ENCODE measurements at regions not wholly inside any gene's neighbourhood (a gene's known extent, or its start where the extent isn't known, plus 50 kb on each side); places are given as distances from the start of the nearest gene placed in this dataset.

DNA sequence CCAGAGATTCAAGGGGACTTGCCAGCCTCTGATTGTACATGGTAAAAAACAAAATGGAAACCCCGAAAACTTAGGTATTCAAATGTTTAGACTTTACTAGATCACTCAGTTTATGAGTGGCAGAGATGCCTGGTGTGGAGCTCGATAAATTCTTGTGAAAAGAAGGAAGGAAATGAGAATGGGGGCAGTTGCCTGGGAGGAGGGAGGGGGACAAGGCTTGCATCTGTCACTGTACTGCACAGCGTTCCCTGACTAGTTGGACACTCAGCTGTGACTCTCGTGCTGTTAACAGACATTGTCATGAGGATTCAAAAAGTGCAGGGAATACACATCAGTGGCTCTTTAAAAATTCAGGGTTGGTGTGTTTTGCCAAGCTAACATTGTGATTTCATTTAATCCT, 232.9 kb downstream of the ZIC5 start:
- H3K27me3 ChIP-seq (ENCODE audit: insufficient read depth, low read length, poor library complexity) = no peaks in the 10 kb centered on the region
- ATAC-seq (ENCODE audit: insufficient read depth, low read depth) (no peak), DNase-seq (no peak)
- no peaks in the 10 kb centered on the region for H3K36me3 ChIP-seq (ENCODE audit: insufficient read depth, low read length)
- no peaks in the 10 kb centered on the region for H3K79me2 ChIP-seq (ENCODE audit: insufficient read depth, low read length)
- no peak overlapping the region for H3K9ac ChIP-seq (ENCODE audit: low read depth, low read length)
- no peaks in the 10 kb centered on the region for H4K20me1 ChIP-seq (ENCODE audit: insufficient read depth, low read length)
- H2AFZ ChIP-seq (ENCODE audit: low read depth, low read length) = no peak overlapping the region
- no peaks in the 10 kb centered on the region for H3K4me1 ChIP-seq (ENCODE audit: insufficient read depth, low read length)
- no peak overlapping the region for H3K4me2 ChIP-seq (ENCODE audit: insufficient read depth, low read length)
- no peak for TF ChIP-seq EZH2 (IDR thresholded peaks at IDR 0.05; ENCODE audit: borderline replicate concordance, low read depth, low read length, severe bottlenecking)
- TF ChIP-seq, protein P1, sequence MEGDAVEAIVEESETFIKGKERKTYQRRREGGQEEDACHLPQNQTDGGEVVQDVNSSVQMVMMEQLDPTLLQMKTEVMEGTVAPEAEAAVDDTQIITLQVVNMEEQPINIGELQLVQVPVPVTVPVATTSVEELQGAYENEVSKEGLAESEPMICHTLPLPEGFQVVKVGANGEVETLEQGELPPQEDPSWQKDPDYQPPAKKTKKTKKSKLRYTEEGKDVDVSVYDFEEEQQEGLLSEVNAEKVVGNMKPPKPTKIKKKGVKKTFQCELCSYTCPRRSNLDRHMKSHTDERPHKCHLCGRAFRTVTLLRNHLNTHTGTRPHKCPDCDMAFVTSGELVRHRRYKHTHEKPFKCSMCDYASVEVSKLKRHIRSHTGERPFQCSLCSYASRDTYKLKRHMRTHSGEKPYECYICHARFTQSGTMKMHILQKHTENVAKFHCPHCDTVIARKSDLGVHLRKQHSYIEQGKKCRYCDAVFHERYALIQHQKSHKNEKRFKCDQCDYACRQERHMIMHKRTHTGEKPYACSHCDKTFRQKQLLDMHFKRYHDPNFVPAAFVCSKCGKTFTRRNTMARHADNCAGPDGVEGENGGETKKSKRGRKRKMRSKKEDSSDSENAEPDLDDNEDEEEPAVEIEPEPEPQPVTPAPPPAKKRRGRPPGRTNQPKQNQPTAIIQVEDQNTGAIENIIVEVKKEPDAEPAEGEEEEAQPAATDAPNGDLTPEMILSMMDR (IDR thresholded peaks at IDR 0.05; ENCODE audit: borderline replicate concordance, extremely low read depth, low read length, poor library complexity, severe bottlenecking) = no peak
- no peak overlapping the region for H3K4me3 ChIP-seq (ENCODE audit: low read depth in 1 of 2, low read length in 2 of 2)
- no peak overlapping the region for H3K27ac ChIP-seq (ENCODE audit: low read length)
- H3K9me3 ChIP-seq (ENCODE audit: insufficient read depth, low read length, severe bottlenecking) = no peaks in the 10 kb centered on the region

DNA sequence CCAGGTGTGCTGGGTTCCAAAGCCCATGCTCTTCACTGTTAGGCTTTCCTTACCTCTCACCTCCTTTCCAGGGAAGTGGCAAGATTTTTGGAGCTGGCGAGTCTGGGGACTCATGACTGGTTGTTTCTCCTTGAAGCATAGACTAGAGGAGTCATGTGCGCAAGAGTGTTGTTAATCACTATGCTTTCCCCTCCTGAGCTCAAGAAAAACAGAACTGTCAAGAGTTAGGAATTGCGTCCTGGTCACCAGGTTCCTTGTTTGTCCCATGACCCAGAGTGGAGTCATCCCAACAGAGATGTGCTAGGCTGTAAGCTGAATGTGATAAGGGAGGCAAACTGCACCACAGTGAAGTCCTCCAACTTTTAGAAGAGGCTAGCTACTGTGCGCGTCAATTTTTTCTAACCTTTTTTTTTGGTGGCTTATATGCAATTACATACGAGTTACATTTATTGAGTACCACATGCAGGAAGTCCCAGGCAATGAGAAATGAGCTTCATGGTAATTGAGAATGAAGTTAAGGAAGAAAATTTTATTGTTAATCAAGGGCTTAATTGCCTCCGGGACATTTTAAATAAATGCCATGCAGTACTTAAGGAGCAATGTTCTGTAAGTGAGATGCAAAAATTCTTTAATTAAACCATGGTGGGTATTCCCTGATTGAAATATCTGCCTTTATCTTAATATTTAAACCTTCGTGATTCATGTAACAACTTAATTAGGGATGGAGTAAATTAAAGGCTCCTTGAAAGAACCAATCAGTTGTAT, 233.9 kb downstream of the ZIC5 start:
- no peak overlapping the region for H3K27ac ChIP-seq (ENCODE audit: low read length)
- H3K4me2 ChIP-seq (ENCODE audit: insufficient read depth, low read length) = no peak overlapping the region
- H3K9ac ChIP-seq (ENCODE audit: low read depth, low read length) = no peak overlapping the region
- TF ChIP-seq, protein P1 (IDR thresholded peaks at IDR 0.05; ENCODE audit: borderline replicate concordance, extremely low read depth, low read length, poor library complexity, severe bottlenecking) = no peak
- no peaks in the 10 kb centered on the region for H3K4me1 ChIP-seq (ENCODE audit: insufficient read depth, low read length)
- no peaks in the 10 kb centered on the region for H3K9me3 ChIP-seq (ENCODE audit: insufficient read depth, low read length, severe bottlenecking)
- no peak overlapping the region for H2AFZ ChIP-seq (ENCODE audit: low read depth, low read length)
- H4K20me1 ChIP-seq (ENCODE audit: insufficient read depth, low read length) = no peaks in the 10 kb centered on the region
- H3K4me3 ChIP-seq (ENCODE audit: low read depth in 1 of 2, low read length in 2 of 2) = no peak overlapping the region
- H3K79me2 ChIP-seq (ENCODE audit: insufficient read depth, low read length) = no peaks in the 10 kb centered on the region
- DNase-seq (no peak), ATAC-seq (ENCODE audit: insufficient read depth, low read depth) (no peak)
- H3K27me3 ChIP-seq (ENCODE audit: insufficient read depth, low read length, poor library complexity) = no peaks in the 10 kb centered on the region
- H3K36me3 ChIP-seq (ENCODE audit: insufficient read depth, low read length) = no peaks in the 10 kb centered on the region

DNA sequence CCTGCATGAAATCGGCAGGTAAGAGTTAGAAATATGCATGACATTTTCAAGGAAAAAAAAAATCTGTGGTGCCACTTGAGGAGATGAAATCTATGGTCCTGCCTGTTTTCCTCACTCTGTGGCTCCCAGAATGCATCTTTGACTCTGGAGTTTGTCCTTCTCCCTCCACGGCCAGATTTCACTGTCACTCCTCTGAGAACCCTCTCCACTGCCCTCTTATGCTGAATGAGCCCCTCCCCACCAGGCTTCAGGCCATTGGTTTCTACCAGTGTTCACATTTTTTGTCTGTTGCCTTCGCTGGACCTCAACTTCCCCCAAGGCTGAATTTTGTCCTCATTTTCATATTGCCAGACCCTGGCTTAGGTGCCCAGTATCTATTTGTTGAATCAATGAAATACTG, 235.0 kb downstream of the ZIC5 start:
- Histone ChIP-seq H4K20me1 (ENCODE audit: insufficient read depth, low read length) (no peaks in the 10 kb centered on the region), H3K4me2 (ENCODE audit: insufficient read depth, low read length) (no peak overlapping the region), H3K9me3 (ENCODE audit: insufficient read depth, low read length, severe bottlenecking) (no peaks in the 10 kb centered on the region), H3K4me3 (ENCODE audit: low read depth in 1 of 2, low read length in 2 of 2) (no peak overlapping the region), H3K4me1 (ENCODE audit: insufficient read depth, low read length) (no peaks in the 10 kb centered on the region), H3K9ac (ENCODE audit: low read depth, low read length) (no peak overlapping the region), H3K79me2 (ENCODE audit: insufficient read depth, low read length) (no peaks in the 10 kb centered on the region), H3K36me3 (ENCODE audit: insufficient read depth, low read length) (no peaks in the 10 kb centered on the region), H3K27me3 (ENCODE audit: insufficient read depth, low read length, poor library complexity) (no peaks in the 10 kb centered on the region), H3K27ac (ENCODE audit: low read length) (no peak overlapping the region), H2AFZ (ENCODE audit: low read depth, low read length) (no peak overlapping the region)
- no peak for DNase-seq
- ATAC-seq (ENCODE audit: insufficient read depth, low read depth) = no peak
- TF ChIP-seq, protein P1 (IDR thresholded peaks at IDR 0.05; ENCODE audit: borderline replicate concordance, extremely low read depth, low read length, poor library complexity, severe bottlenecking) = no peak
- no peak for TF ChIP-seq EZH2 (IDR thresholded peaks at IDR 0.05; ENCODE audit: borderline replicate concordance, low read depth, low read length, severe bottlenecking)
